ENCODE measurements at regions not wholly inside any gene's neighbourhood (a gene's known extent, or its start where the extent isn't known, plus 50 kb on each side); places are given as distances from the start of the nearest gene placed in this dataset.

GRCh38 chr14:61187196-61187905 is 93.8 kb downstream of the TMEM30B start:
- H3K4me1 Mint-ChIP-seq: peaks cover 13% of the 10 kb centered on the region
- no peak overlapping the region for H3K27ac Mint-ChIP-seq
- H3K9me3 ChIP-seq (ENCODE audit: control insufficient read depth, low read length, poor library complexity, severe bottlenecking): no peaks in the 10 kb centered on the region
- DNase-seq (no peak), ATAC-seq (no peak)
- peaks cover 54% of the 10 kb centered on the region for H3K27me3 Mint-ChIP-seq
- H3K4me3 Mint-ChIP-seq: no peak overlapping the region
- peaks cover 13% of the 10 kb centered on the region for H3K36me3 Mint-ChIP-seq (ENCODE audit: low read depth)

GRCh38 chr14:61186341-61187195 is 94.6 kb downstream of the TMEM30B start:
- no peak for ATAC-seq
- Mint-ChIP-seq H3K36me3 (ENCODE audit: low read depth) (peaks cover 13% of the 10 kb centered on the region), H3K4me3 (no peak overlapping the region), H3K27ac (no peak overlapping the region), H3K4me1 (peaks cover 13% of the 10 kb centered on the region), H3K27me3 (peaks cover 46% of the 10 kb centered on the region)
- no peaks in the 10 kb centered on the region for H3K9me3 ChIP-seq (ENCODE audit: control insufficient read depth, low read length, poor library complexity, severe bottlenecking)
- DNase-seq: no peak

GRCh38 chr14:61185534-61185933 is 95.6 kb downstream of the TMEM30B start:
- H3K27ac Mint-ChIP-seq: no peak overlapping the region
- peaks cover 37% of the 10 kb centered on the region for H3K27me3 Mint-ChIP-seq
- DNase-seq (no peak), ATAC-seq (no peak)
- peaks cover 13% of the 10 kb centered on the region for H3K4me1 Mint-ChIP-seq
- H3K9me3 ChIP-seq (ENCODE audit: control insufficient read depth, low read length, poor library complexity, severe bottlenecking): no peaks in the 10 kb centered on the region
- H3K4me3 Mint-ChIP-seq: no peak overlapping the region
- peaks cover 10% of the 10 kb centered on the region for H3K36me3 Mint-ChIP-seq (ENCODE audit: low read depth)

- peaks cover 3% of the 10 kb centered on the region for H3K36me3 Mint-ChIP-seq (ENCODE audit: low read depth)
- H3K4me3 Mint-ChIP-seq: no peak overlapping the region
- no peak overlapping the region for H3K27ac Mint-ChIP-seq
- H3K27me3 Mint-ChIP-seq: peaks cover 22% of the 10 kb centered on the region
- ATAC-seq (no peak), DNase-seq (no peak)
- H3K9me3 ChIP-seq (ENCODE audit: control insufficient read depth, low read length, poor library complexity, severe bottlenecking): no peaks in the 10 kb centered on the region
- peaks cover 9% of the 10 kb centered on the region for H3K4me1 Mint-ChIP-seq
Observed at GRCh38 chr14:61184112-61184511, 97.0 kb downstream of the TMEM30B start.

- peaks cover 3% of the 10 kb centered on the region for H3K36me3 Mint-ChIP-seq (ENCODE audit: low read depth)
- H3K27me3 Mint-ChIP-seq: peaks cover 21% of the 10 kb centered on the region
- no peak overlapping the region for H3K4me3 Mint-ChIP-seq
- DNase-seq (no peak), ATAC-seq (no peak)
- H3K4me1 Mint-ChIP-seq: peaks cover 11% of the 10 kb centered on the region
- no peak overlapping the region for H3K27ac Mint-ChIP-seq
- H3K9me3 ChIP-seq (ENCODE audit: control insufficient read depth, low read length, poor library complexity, severe bottlenecking): no peaks in the 10 kb centered on the region
Observed at GRCh38 chr14:61183196-61183885, 97.8 kb downstream of the TMEM30B start.

GRCh38 chr14:61179796-61180398 is 101.2 kb downstream of the TMEM30B start:
- peaks cover 20% of the 10 kb centered on the region for H3K4me1 Mint-ChIP-seq
- peaks cover 9% of the 10 kb centered on the region for H3K27me3 Mint-ChIP-seq
- DNase-seq (no peak), ATAC-seq (no peak)
- H3K9me3 ChIP-seq (ENCODE audit: control insufficient read depth, low read length, poor library complexity, severe bottlenecking): no peaks in the 10 kb centered on the region
- peaks cover 3% of the 10 kb centered on the region for H3K36me3 Mint-ChIP-seq (ENCODE audit: low read depth)
- H3K27ac Mint-ChIP-seq: no peak overlapping the region
- no peak overlapping the region for H3K4me3 Mint-ChIP-seq

GRCh38 chr14:61179061-61179690 is 102.0 kb downstream of the TMEM30B start:
- ATAC-seq (no peak), DNase-seq (no peak)
- peaks cover 5% of the 10 kb centered on the region for H3K27me3 Mint-ChIP-seq
- no peaks in the 10 kb centered on the region for H3K36me3 Mint-ChIP-seq (ENCODE audit: low read depth)
- no peaks in the 10 kb centered on the region for H3K9me3 ChIP-seq (ENCODE audit: control insufficient read depth, low read length, poor library complexity, severe bottlenecking)
- peak overlapping the region; percentile 86 for H3K4me3 Mint-ChIP-seq
- H3K4me1 Mint-ChIP-seq: peaks cover 21% of the 10 kb centered on the region
- no peak overlapping the region for H3K27ac Mint-ChIP-seq

GRCh38 chr14:61178226-61179060 is 102.7 kb downstream of the TMEM30B start:
- peaks cover 5% of the 10 kb centered on the region for H3K27me3 Mint-ChIP-seq
- H3K36me3 Mint-ChIP-seq (ENCODE audit: low read depth): no peaks in the 10 kb centered on the region
- H3K9me3 ChIP-seq (ENCODE audit: control insufficient read depth, low read length, poor library complexity, severe bottlenecking): no peaks in the 10 kb centered on the region
- ATAC-seq: peak; percentile 20
- H3K4me1 Mint-ChIP-seq: peaks cover 20% of the 10 kb centered on the region
- DNase-seq: no peak
- H3K27ac Mint-ChIP-seq: peak overlapping the region; percentile 90
- peak overlapping the region; percentile 86 for H3K4me3 Mint-ChIP-seq

GRCh38 chr14:61177279-61178225 is 103.6 kb downstream of the TMEM30B start:
- H3K9me3 ChIP-seq (ENCODE audit: control insufficient read depth, low read length, poor library complexity, severe bottlenecking): peaks cover 2% of the 10 kb centered on the region
- H3K36me3 Mint-ChIP-seq (ENCODE audit: low read depth): no peaks in the 10 kb centered on the region
- peak overlapping the region; percentile 90 for H3K27ac Mint-ChIP-seq
- ATAC-seq: no peak
- peaks cover 18% of the 10 kb centered on the region for H3K4me1 Mint-ChIP-seq
- peaks cover 5% of the 10 kb centered on the region for H3K27me3 Mint-ChIP-seq
- peak overlapping the region; percentile 86 for H3K4me3 Mint-ChIP-seq
- DNase-seq: no peak

- H3K27ac Mint-ChIP-seq: peak overlapping the region; percentile 90
- peaks cover 5% of the 10 kb centered on the region for H3K27me3 Mint-ChIP-seq
Observed at GRCh38 chr14:61176686-61177085, 104.5 kb downstream of the TMEM30B start.

GRCh38 chr14:61174987-61175386 is 106.2 kb downstream of the TMEM30B start:
- H3K27me3 Mint-ChIP-seq: peaks cover 8% of the 10 kb centered on the region
- DNase-seq (no peak), ATAC-seq (no peak)
- peaks cover 2% of the 10 kb centered on the region for H3K9me3 ChIP-seq (ENCODE audit: control insufficient read depth, low read length, poor library complexity, severe bottlenecking)
- H3K27ac Mint-ChIP-seq: no peak overlapping the region
- no peak overlapping the region for H3K4me3 Mint-ChIP-seq
- H3K4me1 Mint-ChIP-seq: peaks cover 18% of the 10 kb centered on the region
- no peaks in the 10 kb centered on the region for H3K36me3 Mint-ChIP-seq (ENCODE audit: low read depth)

More at GRCh38 chr14:61176686-61177085, 104.5 kb downstream of the TMEM30B start:
- peaks cover 2% of the 10 kb centered on the region for H3K9me3 ChIP-seq (ENCODE audit: control insufficient read depth, low read length, poor library complexity, severe bottlenecking)
- Mint-ChIP-seq H3K4me1 (peaks cover 18% of the 10 kb centered on the region), H3K4me3 (no peak overlapping the region), H3K36me3 (ENCODE audit: low read depth) (no peaks in the 10 kb centered on the region)
- ATAC-seq (no peak), DNase-seq (no peak)
